ENCODE measurements at regions not wholly inside any gene's neighbourhood (a gene's known extent, or its start where the extent isn't known, plus 50 kb on each side); places are given as distances from the start of the nearest gene placed in this dataset.

DNA sequence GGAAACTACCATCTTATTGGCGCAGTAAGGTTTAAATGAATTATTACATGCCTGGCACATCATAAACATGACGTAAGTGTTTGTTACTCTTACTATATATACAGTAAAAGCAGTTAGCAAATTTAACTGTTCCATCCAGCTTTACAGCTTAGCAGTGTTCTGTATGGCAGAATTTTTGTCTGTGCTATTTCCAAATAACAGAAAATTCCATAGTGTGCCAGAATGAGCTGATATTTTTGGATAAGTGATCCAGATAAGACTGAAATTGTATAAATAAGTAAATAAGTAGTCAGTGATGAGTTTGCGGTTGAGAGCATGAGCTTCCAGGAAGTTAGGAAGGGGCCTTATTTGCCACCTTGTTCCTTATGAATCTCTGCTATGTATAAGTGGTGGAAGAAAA is 236.5 kb upstream of the SLC10A2 start:
- Histone ChIP-seq H3K9me3 (ENCODE audit: low read length) (no peaks in the 10 kb centered on the region), H3F3A (ENCODE audit: low read length, unreplicated experiment) (no peaks in the 10 kb centered on the region), H3K27me3 (ENCODE audit: low read length) (no peaks in the 10 kb centered on the region), H3K4me2 (ENCODE audit: low read length) (no peak overlapping the region), H3K27ac (ENCODE audit: low read length) (no peak overlapping the region), H4K20me1 (ENCODE audit: low read length) (no peaks in the 10 kb centered on the region), H3K36me3 (ENCODE audit: low read depth, low read length) (no peaks in the 10 kb centered on the region), H3K4me1 (ENCODE audit: insufficient read depth, low read length) (no peaks in the 10 kb centered on the region), H3K9ac (ENCODE audit: low read length) (no peak overlapping the region), H2AFZ (ENCODE audit: low read length) (no peak overlapping the region), H3K79me2 (ENCODE audit: low read length) (no peaks in the 10 kb centered on the region), H3K4me3 (ENCODE audit: low read length) (no peak overlapping the region), H3K9me2 (replicated peaks; ENCODE audit: low read length) (no peaks in the 10 kb centered on the region)
- TF ChIP-seq, protein P1, sequence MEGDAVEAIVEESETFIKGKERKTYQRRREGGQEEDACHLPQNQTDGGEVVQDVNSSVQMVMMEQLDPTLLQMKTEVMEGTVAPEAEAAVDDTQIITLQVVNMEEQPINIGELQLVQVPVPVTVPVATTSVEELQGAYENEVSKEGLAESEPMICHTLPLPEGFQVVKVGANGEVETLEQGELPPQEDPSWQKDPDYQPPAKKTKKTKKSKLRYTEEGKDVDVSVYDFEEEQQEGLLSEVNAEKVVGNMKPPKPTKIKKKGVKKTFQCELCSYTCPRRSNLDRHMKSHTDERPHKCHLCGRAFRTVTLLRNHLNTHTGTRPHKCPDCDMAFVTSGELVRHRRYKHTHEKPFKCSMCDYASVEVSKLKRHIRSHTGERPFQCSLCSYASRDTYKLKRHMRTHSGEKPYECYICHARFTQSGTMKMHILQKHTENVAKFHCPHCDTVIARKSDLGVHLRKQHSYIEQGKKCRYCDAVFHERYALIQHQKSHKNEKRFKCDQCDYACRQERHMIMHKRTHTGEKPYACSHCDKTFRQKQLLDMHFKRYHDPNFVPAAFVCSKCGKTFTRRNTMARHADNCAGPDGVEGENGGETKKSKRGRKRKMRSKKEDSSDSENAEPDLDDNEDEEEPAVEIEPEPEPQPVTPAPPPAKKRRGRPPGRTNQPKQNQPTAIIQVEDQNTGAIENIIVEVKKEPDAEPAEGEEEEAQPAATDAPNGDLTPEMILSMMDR (conservative IDR thresholded peaks at IDR 0.05; ENCODE audit: low read depth, low read length): no peak
- TF ChIP-seq EZH2 (IDR thresholded peaks at IDR 0.05; ENCODE audit: low read length, unreplicated experiment): no peak
- no peak for TF ChIP-seq EZH2phosphoT487 (IDR thresholded peaks at IDR 0.05; ENCODE audit: borderline replicate concordance, low read length)
- BruUV-seq (replicated peaks): no TSS peak
- DNase-seq (no peak), ATAC-seq (no peak)
- intact Hi-C loops (cut with micrococcal nuclease): no loop called here
- POLR2A ChIA-PET (ENCODE audit: unreplicated experiment): no interaction called here
- CTCF ChIA-PET: no interaction called here

DNA sequence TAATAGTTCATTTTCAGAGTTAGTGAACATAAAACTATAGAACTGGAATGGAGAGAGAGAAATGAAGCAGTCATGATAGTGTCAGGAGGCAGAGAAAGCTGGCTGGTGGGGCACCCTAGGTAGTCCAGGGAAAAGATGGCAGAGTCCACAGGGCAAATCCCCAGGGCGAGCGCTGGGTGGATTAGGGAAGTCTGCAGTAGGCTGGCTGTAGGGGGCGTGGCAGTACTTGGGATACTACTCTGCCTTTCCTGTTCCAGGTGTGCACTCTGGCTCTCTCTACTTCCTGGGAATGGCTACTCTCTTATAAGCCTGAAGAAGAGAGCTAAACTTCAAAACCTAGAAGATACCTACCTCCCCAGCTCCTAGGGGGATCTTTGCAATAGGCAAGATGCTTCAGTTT is 232.9 kb upstream of the SLC10A2 start:
- TF ChIP-seq EZH2 (IDR thresholded peaks at IDR 0.05; ENCODE audit: low read length, unreplicated experiment): no peak
- TF ChIP-seq, protein P1 (conservative IDR thresholded peaks at IDR 0.05; ENCODE audit: low read depth, low read length): no peak; the same call in 1 of the 2 replicates
- no peak for TF ChIP-seq EZH2phosphoT487 (IDR thresholded peaks at IDR 0.05; ENCODE audit: borderline replicate concordance, low read length)
- no peaks in the 10 kb centered on the region for H3K27me3 ChIP-seq (ENCODE audit: low read length)
- intact Hi-C loops (cut with micrococcal nuclease): no loop called here
- H3K79me2 ChIP-seq (ENCODE audit: low read length): no peaks in the 10 kb centered on the region
- no peak overlapping the region for H2AFZ ChIP-seq (ENCODE audit: low read length)
- no peaks in the 10 kb centered on the region for H4K20me1 ChIP-seq (ENCODE audit: low read length)
- BruUV-seq (replicated peaks): no TSS peak
- ATAC-seq (no peak; the same call in 1 of the 2 replicates), DNase-seq (peak; percentile 6)
- no peaks in the 10 kb centered on the region for H3F3A ChIP-seq (ENCODE audit: low read length, unreplicated experiment)
- no peak overlapping the region for H3K4me2 ChIP-seq (ENCODE audit: low read length)
- no peaks in the 10 kb centered on the region for H3K4me1 ChIP-seq (ENCODE audit: insufficient read depth, low read length)
- no peaks in the 10 kb centered on the region for H3K9me3 ChIP-seq (ENCODE audit: low read length)
- no peaks in the 10 kb centered on the region for H3K36me3 ChIP-seq (ENCODE audit: low read depth, low read length)
- CTCF ChIA-PET: no interaction called here
- H3K27ac ChIP-seq (ENCODE audit: low read length): no peak overlapping the region
- no peaks in the 10 kb centered on the region for H3K9me2 ChIP-seq (replicated peaks; ENCODE audit: low read length)
- H3K9ac ChIP-seq (ENCODE audit: low read length): no peak overlapping the region
- POLR2A ChIA-PET (ENCODE audit: unreplicated experiment): no interaction called here
- H3K4me3 ChIP-seq (ENCODE audit: low read length): no peak overlapping the region

DNA sequence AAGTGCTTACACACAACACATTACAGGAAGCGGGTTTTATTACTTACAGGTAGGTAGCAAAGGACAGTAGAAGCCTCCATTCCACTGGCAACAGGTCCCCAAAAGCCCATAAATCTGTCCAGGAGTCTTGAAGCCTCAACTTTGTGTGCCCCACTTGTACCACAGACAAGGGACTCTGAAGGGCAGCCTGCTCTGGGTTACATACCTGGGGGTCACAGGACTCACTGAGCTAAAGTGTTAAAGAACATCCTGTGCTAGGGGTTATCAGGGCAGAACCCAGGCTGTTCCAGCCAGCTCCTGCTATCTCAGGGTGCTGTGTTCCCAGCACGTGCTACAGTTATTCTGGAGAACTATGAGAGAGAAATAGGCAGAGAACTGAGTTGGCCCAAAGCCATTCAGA is 230.9 kb upstream of the SLC10A2 start:
- no TSS peak for BruUV-seq (replicated peaks)
- intact Hi-C loops (cut with micrococcal nuclease): no loop called here
- Histone ChIP-seq H4K20me1 (ENCODE audit: low read length) (no peaks in the 10 kb centered on the region), H2AFZ (ENCODE audit: low read length) (no peak overlapping the region), H3K4me2 (ENCODE audit: low read length) (no peak overlapping the region), H3K79me2 (ENCODE audit: low read length) (no peaks in the 10 kb centered on the region), H3K9me2 (replicated peaks; ENCODE audit: low read length) (no peaks in the 10 kb centered on the region), H3K27me3 (ENCODE audit: low read length) (no peaks in the 10 kb centered on the region), H3K36me3 (ENCODE audit: low read depth, low read length) (no peaks in the 10 kb centered on the region), H3K4me3 (ENCODE audit: low read length) (no peak overlapping the region), H3K9me3 (ENCODE audit: low read length) (no peaks in the 10 kb centered on the region), H3K4me1 (ENCODE audit: insufficient read depth, low read length) (no peaks in the 10 kb centered on the region), H3F3A (ENCODE audit: low read length, unreplicated experiment) (no peaks in the 10 kb centered on the region), H3K9ac (ENCODE audit: low read length) (no peak overlapping the region), H3K27ac (ENCODE audit: low read length) (no peak overlapping the region)
- DNase-seq (no peak), ATAC-seq (no peak)
- TF ChIP-seq EZH2 (IDR thresholded peaks at IDR 0.05; ENCODE audit: low read length, unreplicated experiment) (no peak), EZH2phosphoT487 (IDR thresholded peaks at IDR 0.05; ENCODE audit: borderline replicate concordance, low read length) (no peak)
- TF ChIP-seq, protein P1 (conservative IDR thresholded peaks at IDR 0.05; ENCODE audit: low read depth, low read length): no peak
- CTCF ChIA-PET: no interaction called here
- POLR2A ChIA-PET (ENCODE audit: unreplicated experiment): no interaction called here
